Stimulated activated CD8-positive, alpha-beta memory T cell treated with anti-CD3 and anti-CD28 coated beads, Interleukin-7, amount 100 ng/mL, for 48 hours (primary cell): ENCODE measurements at regions not wholly inside any gene's neighbourhood (a gene's known extent, or its start where the extent isn't known, plus 50 kb on each side); places are given as distances from the start of the nearest gene placed in this dataset.
"Not testable (repeated sequence)": the region's sequence is repeated elsewhere in the genome, so short reads cannot be mapped to it uniquely, and the experiment has no call there.

Experiments
- DNase-seq, 2 donors: peaks; one replicate each; pipeline ENCODE4 v3.0.0-alpha.2; 2020; ENCODE audit warnings: low read depth in 1 of 2; ENCODE audit errors: extremely low read depth in 1 of 2

DNA sequence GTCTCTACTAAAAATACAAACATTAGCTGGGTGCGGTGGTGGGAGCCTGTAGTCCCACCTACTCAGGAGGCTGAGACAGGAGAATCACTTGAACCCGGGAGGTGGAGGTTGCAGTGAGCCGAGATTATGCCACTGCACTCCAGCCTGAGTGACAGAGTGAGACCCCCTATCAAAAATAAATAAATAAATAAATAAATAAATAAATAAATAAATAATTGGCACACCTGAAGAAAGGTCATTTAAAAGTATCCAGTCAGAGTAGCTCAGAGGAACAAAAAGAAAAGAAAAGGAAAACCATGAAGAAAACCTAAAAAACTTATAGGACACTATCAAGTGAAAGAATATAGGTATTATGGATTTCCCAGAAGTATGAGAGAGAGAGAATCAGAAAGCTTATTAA, 330.1 kb upstream of the AR start:
- DNase-seq: not testable (repeated sequence)

- DNase-seq: no peak
Observed at GRCh38 chrX:67207912-67208311, 335.9 kb upstream of the AR start.

DNA sequence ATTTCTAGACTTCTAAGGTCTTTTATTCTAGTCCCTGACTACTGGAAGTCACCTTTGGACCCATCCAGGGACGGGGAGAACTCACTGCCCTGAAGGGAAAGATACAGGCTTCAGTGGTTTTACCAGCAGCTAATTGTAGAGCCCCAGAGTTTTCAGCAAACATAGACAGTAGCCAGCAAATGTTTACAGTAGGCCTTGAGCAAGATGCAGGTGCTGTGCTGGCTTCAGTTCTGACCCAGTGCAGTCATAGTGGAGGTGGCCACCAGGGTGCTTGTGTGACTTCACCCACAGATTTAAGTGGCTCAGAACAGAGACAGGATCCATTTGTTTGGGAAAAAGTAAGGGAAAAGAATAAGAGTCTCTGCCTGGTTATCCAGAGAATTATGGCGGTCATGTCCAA, 384.4 kb upstream of the AR start:
- no peak for DNase-seq

DNA sequence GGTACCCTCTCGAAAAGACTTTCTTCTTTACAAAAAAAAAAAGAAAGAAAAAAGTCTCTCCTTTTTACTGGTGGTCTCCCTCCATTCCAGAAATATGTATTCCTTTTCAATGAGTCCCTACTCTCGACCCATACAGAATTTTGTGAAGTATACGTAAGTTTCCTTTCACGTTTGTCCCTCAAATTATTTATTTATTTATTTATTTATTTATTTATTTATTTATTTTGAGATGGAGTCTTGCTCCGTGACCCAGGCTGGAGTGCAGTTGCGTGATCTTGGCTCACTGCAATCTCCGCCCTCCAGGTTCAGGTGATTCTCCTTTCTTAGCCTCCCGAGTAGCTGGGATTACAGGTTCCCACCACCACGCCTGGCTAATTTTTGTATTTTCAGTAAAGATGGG, 429.2 kb upstream of the AR start:
- no peak for DNase-seq

- no peak for DNase-seq
Observed at GRCh38 chrX:67105758-67106116, 438.1 kb upstream of the AR start.

- DNase-seq: no peak
Observed at GRCh38 chrX:67104982-67105757, 438.7 kb upstream of the AR start.

- DNase-seq: no peak
Observed at GRCh38 chrX:67100031-67100884, 443.6 kb upstream of the AR start.

DNA sequence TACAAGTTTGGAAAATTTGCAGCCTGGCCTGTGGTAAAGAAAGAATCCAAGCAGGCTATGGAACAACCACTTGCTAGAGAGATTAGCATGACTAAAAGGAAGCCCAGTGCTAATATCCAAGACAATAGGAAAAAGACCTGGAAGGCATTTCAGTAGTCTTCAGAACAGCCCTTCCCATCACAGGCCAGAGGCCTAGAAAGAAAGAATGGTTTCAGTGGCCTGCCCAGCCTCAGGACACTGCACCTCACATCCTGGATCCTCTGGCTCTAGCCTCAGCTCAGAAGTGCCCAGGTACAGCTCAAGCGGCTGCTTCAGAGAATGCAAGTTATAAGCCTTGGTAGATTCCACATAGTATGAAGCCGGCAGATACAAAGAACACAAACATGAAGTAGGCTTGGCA, 449.8 kb upstream of the AR start:
- no peak for DNase-seq

DNA sequence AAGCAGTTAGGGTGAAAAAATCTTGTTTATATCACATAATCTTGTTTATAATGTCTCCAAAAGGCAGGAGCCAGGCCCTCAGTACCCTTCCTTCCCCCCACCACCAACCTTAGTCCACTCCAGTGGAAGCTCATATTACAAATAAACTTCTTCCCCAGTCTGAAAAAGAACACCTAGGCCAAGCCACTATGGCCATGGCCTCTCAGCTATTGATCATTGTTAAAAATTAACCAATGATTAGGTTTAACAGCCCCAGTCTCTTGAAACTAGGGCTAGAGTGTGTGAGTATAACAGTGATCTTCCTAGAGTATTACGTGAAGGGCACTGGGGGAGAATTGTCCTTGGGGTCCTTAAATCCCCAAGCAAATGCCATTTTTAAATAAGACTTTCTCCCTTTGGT, 411.9 kb upstream of the EDA2R start:
- no peak for DNase-seq

DNA sequence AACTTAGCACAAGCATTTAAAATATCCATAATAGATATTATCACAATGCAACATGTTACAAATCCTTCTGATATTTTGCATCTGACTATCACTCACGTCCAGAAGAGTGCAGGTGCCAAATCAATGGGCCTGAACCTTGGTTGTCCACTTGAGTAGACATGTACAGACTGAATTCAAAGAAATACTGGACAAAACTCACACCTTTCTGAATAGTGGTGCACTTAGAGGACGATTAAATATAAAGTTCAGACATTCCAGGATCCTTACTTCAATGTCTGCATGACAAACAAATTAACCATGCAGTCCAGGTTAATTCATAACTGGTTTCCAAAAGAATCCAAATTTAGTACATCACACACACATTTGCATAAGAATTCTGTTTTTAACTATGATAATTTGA, 406.0 kb upstream of the EDA2R start:
- no peak for DNase-seq

DNA sequence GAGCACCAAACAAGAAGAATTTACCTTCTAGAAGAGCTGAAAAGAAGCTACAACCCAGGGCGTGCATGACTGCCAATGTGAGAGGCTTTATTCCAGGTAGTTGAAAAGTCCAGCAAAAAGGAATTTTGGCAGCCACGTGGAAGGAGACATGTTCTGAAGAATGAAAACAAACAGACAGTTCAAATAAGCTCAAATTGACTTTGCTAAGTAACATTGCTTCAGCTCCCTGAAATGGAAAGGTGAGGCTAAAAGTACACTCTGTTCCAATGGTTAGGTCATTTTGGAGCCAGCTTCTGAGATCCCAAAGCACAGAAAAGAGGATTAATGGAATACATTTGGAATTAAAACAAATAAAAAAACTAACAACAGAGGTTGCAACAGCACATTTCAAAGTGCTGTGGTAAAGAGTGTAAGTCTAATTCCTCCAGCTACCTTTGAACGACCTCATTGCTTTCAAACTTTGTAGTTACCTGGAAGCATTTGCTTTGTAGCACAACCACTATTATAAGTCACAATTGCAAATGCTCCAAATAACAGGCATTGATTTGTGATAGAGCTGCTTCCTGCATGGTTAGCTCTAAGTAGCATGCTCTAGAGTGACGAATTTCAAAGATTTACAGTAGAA, 405.3 kb upstream of the EDA2R start:
- DNase-seq: no peak

- no peak for DNase-seq
Observed at GRCh38 chrX:67004451-67004850, 365.6 kb upstream of the EDA2R start.

DNA sequence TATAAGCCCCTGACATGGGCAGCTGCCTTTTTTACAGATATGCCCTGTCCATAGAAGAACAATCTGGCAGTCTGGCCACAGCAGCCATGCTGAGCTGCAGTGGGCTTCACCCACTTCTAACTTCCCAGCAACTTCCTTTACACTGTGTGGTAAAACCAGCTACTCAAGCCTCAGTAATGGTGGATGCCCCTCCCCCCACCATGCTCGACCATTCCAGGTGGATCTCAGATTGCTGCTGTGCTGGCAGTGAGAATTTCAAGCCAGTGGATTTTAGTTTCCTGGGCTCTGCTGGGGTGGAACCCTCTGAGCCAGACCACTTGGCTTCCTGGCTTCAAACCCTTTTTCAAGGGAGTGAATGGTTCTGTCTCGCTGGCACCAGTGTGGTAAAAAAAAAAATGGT, 355.9 kb upstream of the EDA2R start:
- DNase-seq: no peak

- not testable (repeated sequence) for DNase-seq
Observed at GRCh38 chrX:66992077-66992476, 353.2 kb upstream of the EDA2R start.

- DNase-seq: no peak
Observed at GRCh38 chrX:66988331-66988730, 349.5 kb upstream of the EDA2R start.

GRCh38 chrX:66961665-66962064, 322.8 kb upstream of the EDA2R start:
- no peak for DNase-seq

DNA sequence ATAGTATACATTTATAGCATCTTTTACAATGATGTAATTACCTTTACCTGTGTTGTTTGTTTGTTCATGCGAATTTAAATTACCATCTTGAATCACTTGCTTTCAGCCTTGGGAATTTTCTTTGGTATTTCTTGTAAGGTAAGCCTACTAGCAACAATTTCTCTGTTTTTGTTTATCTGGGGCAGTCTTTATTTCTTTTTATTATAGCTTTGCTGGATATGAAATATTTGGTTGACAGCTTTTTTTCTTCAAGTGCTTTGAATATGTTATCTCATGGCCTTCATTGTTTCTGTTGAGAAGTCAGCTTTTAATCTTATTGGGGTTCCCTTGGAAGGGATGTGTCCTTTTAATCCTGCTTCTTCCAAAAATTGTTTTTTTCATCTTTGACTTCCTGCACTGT, 292.8 kb upstream of the EDA2R start:
- no peak for DNase-seq

- DNase-seq: not testable (repeated sequence)
Observed at GRCh38 chrX:66930516-66930915, 291.6 kb upstream of the EDA2R start.

GRCh38 chrX:66920296-66920695, 281.4 kb upstream of the EDA2R start:
- DNase-seq: no peak

DNA sequence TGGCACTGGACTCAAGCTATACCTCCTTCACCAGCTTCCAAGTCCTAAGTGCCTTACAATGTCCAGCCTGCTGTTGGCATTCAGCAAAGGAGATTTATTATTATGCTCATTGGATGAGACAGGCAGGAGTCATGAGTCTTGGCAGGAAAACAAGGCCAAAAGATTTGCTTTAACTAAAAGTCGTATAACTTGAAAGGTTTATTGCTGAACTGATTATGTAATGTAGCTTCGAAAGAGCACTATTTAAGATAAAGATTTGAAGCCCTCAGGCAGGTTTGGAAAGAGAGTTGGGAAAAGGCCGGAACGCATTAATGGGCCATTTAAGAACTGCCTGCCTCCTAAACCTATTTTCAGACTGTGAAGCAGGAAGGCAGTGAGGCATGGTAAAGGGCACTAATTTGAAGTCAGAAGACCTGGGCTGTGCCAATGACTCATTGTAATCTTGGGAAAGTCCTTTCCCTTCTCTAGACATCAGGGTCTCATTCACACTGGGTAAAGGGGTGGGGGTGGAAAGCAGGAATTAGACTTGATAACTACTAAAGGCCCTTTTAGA, 280.5 kb upstream of the EDA2R start:
- no peak for DNase-seq

DNA sequence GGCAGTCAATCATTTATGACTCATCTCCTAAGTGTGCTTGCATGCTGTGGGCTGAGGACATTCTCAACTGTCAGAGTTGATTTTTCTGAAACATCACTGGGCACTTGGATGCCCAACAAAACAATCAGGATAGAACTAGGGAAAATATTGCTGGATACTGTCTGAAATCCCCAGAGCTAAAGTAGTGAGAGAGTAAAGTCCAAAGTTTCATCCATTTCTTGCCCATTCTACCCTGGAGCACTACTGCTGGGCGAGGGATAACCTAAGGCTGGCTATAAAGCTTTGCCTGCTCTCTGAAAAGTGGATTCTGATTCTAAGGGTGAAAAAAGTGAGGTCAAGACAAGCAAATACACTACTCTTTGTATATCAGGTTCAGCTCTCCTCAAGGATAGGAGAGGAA, 279.6 kb upstream of the EDA2R start:
- no peak for DNase-seq

DNA sequence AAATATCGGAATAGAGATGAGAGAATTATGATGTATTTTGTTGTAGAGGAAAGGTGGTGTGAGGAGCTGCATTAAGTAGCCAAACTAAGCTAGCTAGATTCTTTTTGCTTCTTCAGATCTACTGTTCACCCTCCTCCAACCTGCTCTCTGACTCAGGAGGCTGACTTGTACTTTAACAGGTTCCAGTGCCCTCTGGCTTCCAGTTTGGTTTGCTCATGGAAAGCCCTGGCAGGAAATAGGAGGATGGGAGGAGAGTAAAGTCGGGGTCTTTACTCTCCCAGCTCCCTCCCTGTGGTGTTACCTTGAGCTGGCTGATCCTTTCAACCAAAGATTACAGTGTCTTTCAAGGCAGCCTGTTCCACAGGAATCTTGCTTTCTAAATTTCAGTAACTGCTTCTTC, 277.0 kb upstream of the EDA2R start:
- no peak for DNase-seq
